PFSK-1 (cell line): ENCODE measurements at regions not wholly inside any gene's neighbourhood (a gene's known extent, or its start where the extent isn't known, plus 50 kb on each side); places are given as distances from the start of the nearest gene placed in this dataset.

Source experiments
- FOXP2 ChIP-seq: optimal IDR thresholded peaks from 2 replicates; pipeline ENCODE3; 2011; ENCODE audit warnings: borderline replicate concordance, control low read depth, inconsistent platforms; ENCODE audit not compliant: insufficient read depth; ENCODE audit errors: extremely low read length, extremely low read depth
- POLR2AphosphoS5 ChIP-seq: IDR thresholded peaks from 2 replicates; pipeline ENCODE4 v1.6.1; 2012; ENCODE audit warnings: low read depth, mild to moderate bottlenecking, control low read depth, low read length, moderate library complexity
- REST ChIP-seq, 2 experiments: IDR thresholded peaks; 2 replicates each; pipeline versions ENCODE4 v1.6.1 to v1.8.0; 2011 to 2012; ENCODE audit warnings: low read depth in 2 of 2, low read length in 2 of 2, control low read depth in 1 of 2, inconsistent platforms in 1 of 2, mild to moderate bottlenecking in 1 of 2, moderate library complexity in 1 of 2; ENCODE audit not compliant: insufficient read depth in 1 of 2
- SIN3A ChIP-seq: IDR thresholded peaks from 2 replicates; pipeline ENCODE4 v1.6.1; 2012; ENCODE audit warnings: mild to moderate bottlenecking, low read length, moderate library complexity, borderline replicate concordance; ENCODE audit not compliant: insufficient read depth
- TAF1 ChIP-seq: IDR thresholded peaks from 2 replicates; pipeline ENCODE4 v1.6.1; 2012; ENCODE audit warnings: low read length, control low read depth, borderline replicate concordance; ENCODE audit not compliant: insufficient read depth

DNA sequence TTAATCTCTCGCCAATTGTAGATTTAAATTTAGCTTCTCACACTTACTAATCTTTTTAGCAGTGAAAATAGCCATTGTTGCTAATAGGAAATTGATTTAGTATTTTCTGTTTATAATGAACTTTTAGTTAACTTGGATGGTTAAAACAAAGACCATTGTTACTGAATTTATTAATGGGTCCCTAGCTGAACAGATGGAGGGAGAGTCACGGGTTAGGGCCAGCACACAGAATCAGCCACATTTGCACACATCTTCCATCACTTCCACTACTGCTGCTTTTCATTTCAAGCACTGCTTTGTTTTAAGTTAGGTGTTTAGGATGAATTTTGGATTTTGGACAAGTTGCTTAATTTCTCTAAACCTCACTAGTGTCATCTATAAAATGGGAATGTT is 125.9 kb upstream of the ADAMTSL1 start:
- TF ChIP-seq POLR2AphosphoS5 (no peak), SIN3A (no peak), REST (IDR thresholded peaks at IDR 0.05; ENCODE audit: insufficient read depth in 1 of 2, low read depth in 2 of 2, low read length in 2 of 2) (no peak), TAF1 (no peak), FOXP2 (no peak)
